ENCODE measurements at regions not wholly inside any gene's neighbourhood (a gene's known extent, or its start where the extent isn't known, plus 50 kb on each side); places are given as distances from the start of the nearest gene placed in this dataset.
"Not testable (repeated sequence)": the region's sequence is repeated elsewhere in the genome, so short reads cannot be mapped to it uniquely, and the experiment has no call there.

DNA sequence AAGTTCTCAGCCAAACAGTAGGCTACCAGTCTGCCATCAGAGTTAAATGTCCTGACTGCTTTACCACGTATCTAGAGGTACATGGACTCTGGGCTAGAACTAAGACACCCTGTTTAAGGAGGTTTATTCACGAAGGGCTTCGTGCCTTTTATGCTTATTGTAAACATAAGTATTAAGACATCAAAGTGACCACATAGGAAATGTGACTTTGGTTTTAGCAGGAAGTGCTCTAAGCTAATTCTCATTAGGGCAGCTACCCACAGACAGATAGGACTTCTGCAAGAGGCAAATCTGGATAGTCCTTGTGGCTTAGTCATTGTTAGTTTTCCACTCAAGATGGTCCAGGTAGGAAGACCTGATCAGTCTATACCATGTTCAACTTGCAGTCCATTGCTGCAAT, 233.3 kb upstream of the MGAT5 start:
- no peak for DNase-seq (ENCODE audit: low spot score)

DNA sequence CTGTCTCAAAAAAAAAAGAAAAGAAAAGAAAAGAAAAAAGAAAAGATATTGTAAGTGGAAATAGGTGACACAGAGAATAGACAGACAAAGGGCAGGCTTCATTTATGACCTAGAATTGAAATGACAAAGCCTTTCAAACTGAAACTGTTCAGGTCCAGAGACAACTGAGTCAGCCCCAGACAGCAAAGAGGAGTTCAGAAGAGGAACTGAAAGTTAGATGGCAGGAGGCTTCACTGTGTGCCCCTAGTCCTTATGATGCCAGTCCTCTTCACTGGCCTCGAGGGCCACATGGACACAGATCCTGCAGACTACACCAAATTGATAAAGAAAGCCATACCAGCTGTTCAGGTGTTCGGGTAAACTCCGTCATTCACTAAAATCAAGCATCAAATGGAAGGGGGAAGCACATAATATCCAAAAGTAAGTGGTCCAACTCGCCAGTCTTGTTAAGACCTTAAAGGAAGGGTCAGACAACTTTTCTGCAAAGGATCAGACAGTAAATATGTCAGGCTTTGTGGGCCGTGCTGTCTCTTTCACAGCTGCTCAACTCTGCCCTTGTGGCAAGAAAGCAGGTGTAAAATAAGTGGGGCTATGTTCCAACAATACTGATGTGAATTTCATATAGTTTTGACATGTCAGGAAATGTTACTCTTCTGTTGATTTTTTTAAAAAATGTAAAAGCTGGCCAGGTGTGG, 231.9 kb upstream of the MGAT5 start:
- DNase-seq (ENCODE audit: low spot score), result no peak

DNA sequence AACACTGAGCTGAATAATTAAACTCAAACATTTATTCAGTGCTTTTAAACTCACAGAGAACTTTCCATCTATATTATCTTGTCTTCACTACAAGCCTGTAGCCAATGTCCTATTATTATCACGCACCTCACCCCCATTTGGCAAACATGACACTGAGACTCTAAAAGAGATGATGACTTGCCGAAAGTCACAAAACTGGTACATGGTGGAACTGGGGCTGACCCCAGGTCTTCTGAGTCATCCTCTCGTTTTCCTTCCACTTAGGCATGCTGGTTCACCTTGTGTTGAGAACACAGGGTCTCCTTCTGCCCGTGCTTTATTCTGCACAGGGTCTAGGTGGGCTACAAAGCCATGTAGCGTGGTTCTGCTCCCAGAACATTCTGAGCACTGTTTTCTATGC, 230.0 kb upstream of the MGAT5 start:
- DNase-seq (ENCODE audit: low spot score), result no peak

DNA sequence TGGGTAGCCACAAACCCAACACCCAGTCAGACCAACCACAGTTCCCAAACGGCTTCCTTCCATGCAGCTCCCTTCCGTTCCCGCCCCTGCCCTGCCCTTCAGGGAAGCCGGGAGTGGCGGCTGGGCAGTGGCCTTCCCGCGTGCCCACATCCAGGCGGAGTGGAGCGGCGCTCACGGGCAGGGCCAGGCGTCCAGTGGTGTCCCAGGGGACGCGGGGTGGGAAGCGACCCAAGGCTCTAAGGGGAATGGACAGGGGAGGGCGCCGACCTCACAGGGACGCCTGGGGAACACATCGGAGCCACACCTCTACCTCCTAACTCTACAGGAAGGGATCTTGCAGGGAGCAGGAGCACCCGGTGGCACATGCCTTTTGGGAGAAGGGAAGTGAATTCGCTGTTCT, 225.9 kb upstream of the MGAT5 start:
- no peak for DNase-seq (ENCODE audit: low spot score)

DNA sequence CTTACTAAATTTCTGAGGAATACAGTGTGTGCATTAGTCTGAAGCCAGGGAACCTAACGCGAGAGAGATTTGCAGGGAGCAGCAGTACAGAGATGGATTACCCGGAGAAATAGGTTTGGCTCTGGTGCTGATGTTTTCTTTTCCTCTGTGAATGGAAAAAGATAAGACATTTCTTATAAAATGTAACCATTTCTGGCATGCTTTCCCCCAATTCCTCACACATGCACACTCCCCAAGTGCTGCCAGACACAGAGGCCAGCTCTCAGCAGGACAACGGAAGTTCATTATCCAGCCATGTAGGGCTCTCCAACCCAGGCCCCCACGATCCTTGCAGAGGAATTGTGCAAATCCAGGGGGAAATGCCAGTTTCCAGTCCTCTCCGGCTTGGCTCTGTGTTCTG, 224.5 kb upstream of the MGAT5 start:
- DNase-seq (ENCODE audit: low spot score), result no peak

DNA sequence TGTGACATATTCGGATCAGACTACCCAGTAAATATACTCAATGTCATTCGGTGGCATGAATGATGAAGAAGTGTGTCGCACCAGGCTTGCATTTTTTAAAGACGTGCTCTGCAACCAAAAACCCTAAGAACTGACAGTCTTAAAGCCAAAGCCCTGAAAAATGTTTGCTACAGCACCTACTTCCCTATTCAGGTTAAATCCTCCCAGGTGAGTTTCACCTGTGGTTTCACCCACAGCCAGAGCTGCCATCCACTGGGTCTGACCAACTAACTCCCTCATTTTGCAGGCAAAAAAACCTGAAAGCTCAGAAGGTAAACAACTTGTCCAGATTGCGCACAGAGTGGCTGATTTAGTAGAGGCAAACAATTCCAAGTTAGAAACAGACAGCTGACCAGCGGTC, 222.3 kb upstream of the MGAT5 start:
- DNase-seq (ENCODE audit: low spot score), result no peak

DNA sequence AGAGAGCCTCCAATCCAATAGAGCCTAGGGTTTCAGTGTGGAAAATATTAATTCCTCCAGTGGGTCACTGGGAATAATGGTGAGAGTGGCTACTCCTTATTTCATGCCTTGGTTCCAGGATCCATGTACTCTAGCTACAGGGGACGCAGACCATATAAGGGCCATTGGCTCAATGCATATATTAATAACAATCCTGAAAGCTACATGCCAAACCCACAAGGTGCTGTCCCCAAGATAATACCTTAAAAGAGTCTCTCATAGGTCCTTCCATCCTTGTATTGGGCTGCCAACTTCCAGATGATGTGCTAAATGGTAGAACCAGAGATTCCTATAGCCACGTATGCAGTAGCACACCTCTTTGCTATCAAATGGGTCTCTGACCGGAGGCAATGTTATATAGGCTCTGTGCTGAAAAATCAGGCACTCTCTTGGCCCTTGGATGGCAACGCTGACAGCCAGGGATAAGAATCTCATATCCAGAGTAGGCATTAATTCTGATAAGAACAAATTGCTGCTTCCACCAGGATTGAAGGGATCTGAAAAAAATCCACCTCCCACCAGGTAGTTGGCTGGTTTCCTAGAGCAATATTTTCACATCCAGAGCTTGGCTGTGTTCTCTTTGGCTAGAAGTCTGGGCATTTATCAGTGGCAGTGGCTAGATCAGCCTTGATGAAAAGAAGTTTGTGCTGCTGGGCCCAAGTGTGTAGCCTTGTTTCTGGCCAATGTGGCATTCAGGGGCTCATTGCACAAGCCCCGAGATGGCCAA, 218.1 kb upstream of the MGAT5 start:
- no peak for DNase-seq (ENCODE audit: low spot score)

DNA sequence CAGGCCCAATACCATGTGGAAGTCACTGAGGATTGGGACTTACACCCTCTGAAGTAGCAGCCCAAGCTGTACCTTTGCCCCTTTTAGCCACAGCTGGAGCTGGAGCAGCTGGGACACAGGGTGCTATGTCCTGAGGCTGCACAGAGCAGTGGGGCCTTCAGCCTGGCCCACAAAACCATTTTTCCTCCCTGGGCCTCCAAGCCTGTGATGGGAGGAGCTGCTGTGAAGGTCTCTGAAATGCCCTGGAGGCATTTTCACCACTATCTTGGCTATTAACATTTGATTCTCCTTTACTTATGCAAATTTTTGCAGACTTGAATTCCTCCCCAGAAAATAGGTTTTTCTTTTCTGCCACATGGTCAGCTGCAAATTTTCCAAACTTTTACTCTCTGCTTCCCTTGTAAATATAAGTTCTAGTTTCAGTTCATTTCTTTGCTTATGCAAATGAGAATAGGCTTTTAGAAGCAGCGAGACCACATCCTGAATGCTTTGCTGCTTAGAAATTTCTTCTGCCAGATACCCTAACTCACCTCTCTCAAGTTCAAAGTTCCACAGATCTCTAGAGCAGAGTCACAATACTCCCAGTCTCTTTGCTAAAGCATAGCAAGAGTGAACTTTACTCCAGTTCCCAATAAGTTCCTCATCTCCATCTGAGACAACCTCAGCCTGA, 213.8 kb upstream of the MGAT5 start:
- no peak for DNase-seq (ENCODE audit: low spot score)

DNA sequence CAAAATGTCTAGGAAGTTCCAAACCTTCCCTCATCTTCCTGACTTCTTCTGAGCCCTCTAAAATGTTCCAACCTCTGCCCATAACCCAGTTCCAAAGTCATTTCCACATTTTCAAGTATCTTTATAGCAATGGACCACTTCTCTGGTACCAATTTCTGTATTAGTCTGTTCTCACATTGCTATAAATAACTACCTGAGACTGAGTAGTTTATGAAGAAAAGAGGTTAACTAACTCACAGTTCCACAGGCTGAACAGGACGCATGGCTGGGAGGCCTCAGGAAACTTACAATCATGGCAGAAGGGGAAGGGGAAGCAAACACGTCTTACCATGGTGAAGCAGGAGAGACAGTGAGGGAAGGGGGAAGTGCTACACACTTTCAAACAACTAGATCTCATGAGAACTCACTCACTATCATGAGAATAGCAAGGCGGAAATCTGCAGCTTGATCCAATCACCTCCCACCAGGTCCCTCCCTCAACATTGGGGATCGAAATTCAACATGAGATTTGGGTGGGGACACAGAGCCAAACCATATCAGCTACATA, 213.2 kb upstream of the MGAT5 start:
- not testable (repeated sequence) for DNase-seq (ENCODE audit: low spot score)

DNA sequence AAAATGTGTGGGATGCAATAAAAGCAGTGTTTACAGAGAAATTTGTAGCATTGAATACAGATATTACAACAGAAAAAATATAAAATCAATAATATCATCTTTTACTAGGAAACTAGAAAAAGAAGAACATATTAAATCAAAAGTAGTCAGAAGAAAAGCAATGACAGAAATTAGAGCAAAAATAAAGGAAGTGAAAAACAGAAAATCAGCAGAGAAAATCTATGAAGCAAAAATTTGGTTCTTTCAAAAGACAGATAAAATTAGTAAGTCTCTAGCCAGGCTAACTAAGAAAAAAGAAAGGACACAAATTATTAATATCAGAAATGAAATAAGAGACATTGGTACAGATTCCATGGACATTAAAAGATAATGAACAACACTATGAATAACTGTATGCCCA, 212.0 kb upstream of the MGAT5 start:
- no peak for DNase-seq (ENCODE audit: low spot score)

DNA sequence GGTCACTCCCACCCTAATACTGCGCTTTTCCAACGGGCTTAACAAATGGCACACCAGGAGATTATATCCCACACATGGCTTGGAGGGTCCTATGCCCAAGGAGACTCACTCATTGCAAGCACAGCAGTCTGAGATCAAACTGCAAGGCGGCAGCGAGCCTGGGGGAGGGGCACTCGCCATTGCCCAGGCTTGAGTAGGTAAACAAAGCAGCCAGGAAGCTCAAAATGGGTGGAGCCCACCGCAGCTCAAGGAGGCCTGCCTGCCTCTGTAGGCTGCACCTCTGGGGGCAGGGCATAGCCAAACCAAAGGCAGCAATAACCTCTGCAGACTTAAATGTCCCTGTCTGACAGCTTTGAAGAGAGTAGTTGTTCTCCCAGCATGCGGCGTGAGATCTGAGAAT, 210.8 kb upstream of the MGAT5 start:
- not testable (repeated sequence) for DNase-seq (ENCODE audit: low spot score)

DNA sequence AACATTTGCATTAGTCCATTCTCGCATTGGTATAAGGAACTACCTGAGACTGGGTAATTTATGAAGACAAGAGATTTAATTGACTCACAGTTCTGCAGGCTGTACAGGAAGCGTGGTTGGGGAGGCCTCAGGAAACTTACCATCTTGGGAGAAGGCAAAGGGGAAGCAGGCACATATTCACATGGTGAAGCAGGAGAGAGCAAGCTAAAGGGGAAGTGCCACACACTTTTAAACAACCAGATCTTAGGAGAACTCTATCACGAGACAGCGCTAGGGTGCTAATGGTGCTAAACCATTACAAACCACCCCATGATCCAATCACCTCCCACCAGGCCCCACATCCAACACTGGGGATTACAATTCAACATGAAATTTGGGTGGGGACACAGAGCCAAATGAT, 201.7 kb upstream of the MGAT5 start:
- no peak for DNase-seq (ENCODE audit: low spot score)

DNA sequence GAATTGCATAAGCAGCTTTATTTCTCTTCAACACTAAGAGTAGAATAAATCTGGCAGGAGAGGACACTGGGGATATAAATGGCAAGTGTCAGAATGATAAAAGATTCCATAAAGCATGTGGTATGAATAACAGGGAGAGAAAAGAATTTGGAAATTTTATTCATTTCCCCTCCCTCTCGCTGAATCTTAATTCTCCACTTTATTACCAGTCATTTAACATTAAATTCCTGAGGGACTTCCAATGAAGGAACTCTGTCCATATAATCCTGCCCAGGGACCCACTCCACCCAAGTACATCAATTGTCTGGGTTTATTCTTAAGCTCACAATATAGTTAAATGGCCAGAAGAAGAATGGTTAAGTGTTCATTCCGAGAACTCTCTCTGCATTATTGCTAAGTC, 197.7 kb upstream of the MGAT5 start:
- DNase-seq (ENCODE audit: low spot score), result no peak

DNA sequence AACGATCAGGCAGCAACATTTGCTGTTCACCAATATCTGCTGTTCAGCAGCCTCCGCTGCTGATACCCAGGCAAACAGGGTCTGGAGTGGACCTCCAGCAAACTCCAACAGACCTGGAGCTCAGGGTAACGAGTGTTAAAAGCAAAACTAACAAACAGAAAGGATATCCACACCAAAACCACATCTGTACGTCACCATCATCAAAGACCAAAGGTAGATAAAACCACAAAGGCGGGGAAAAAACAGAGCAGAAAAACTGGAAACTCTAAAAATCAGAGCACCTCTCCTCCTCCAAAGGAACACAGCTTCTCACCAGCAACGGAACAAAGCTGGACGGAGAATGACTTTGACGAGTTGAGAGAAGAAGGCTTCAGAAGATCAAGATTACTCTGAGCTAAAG, 192.8 kb upstream of the MGAT5 start:
- not testable (repeated sequence) for DNase-seq (ENCODE audit: low spot score)

DNA sequence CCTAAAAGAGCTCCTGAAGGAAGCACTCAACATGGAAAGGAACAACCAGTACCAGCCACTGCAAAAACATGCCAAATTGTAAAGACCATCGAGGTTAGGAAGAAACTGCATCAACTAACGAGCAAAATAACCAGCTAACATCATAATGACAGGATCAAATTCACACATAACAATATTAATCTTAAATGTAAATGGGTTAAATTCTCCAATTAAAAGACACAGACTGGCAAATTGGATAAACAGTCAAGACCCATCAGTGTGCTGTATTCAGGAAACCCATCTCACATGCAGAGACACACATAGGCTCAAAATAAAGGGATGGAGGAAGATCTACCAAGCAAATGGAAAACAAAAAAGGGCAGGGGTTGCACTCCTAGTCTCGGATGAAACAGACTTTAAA, 191.6 kb upstream of the MGAT5 start:
- not testable (repeated sequence) for DNase-seq (ENCODE audit: low spot score)

DNA sequence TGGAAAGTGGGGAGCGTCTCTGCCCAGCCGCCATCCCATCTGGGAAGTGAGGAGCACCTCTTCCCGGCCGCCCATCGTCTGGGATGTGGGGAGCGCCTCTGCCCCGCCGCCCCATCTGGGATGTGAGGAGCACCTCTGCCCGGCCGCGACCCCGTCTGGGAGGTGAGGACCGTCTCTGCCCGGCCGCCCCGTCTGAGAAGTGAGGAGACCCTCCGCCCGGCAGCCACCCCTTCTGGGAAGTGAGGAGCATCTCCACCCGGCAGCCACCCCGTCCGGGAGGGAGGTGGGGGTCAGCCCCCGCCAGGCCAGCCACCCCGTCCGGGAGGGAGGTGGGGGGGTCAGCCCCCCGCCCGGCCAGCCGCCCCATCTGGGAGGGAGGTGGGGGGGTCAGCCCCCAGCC, 190.0 kb upstream of the MGAT5 start:
- not testable (repeated sequence) for DNase-seq (ENCODE audit: low spot score)

DNA sequence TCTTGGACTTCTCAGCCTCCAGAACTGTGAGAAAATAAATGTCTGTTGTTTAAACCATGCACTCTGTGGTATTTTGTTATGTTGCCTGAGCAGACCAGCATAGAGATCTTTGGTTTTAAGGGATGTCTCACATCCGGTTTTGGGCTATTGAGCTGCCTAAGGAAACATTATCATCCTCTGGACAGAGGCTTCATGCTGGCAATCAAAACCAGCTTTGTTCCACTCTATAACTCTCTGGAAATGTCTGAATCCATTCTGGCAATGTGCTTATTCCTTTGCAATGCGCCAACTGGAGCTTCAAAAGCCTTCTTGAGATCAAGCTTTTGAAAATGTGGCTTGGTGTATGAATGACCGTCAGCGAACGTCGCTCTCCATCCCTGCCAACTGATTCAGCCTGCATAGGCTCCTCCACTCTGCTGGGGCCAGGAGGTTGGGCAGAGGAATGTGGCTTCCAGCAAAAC, 183.6 kb upstream of the MGAT5 start:
- DNase-seq (ENCODE audit: low spot score), result no peak

DNA sequence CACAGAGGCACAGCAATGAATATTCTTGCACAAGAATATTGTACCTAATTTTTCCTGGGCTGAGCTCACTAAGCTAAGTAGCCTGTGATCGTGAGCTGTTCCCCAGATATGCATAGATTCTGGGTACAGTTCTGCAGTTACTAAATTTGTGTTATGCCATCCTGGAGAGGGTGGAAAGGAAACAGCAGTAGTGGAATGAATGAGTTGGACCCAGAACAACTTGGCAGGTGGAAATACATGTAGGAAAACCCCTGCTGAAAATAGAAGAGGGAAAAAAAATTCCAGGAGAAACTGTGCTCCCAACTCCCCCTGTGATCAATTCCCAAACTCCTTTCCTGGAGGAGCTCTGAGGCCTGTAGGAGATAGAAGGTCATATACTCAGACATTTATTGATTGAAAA, 181.5 kb upstream of the MGAT5 start:
- DNase-seq (ENCODE audit: low spot score), result no peak

DNA sequence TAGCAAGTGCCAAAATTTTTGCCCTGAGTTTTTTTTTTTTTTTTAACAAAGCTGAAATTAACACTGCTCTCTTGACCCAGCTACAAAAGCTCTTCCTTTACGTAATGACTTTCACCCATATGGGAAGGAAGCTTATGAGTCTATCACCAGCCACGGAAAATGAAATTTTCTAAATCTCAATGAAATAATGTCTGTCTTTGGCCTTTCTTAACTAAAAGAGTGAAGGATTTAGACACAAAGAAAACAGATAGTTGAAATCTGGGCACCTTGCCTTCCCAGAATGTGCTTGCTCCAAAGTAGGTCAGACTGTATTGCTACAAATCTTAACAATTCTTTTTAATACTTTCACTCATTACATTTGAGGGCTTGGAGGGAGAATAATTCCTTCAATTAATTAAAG, 180.8 kb upstream of the MGAT5 start:
- DNase-seq (ENCODE audit: low spot score), result no peak

DNA sequence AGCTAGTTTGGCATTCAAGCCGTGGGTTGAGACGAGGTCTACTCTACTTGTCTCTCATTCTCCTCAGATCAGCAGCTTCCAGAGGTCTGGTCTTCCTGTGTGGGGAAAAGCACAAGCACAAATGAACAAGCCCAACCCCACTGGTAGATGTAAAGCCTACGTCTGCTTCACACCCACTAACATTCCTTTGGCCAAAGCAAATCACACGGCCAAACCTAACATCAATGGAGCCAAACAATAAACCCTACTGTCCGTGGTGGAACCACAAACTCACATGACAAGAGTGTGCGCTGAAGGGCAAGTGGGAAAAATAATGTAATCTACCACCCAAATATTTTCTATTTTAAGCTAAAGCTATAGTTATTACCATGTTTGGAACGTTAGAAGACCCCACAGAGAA, 179.3 kb upstream of the MGAT5 start:
- no peak for DNase-seq (ENCODE audit: low spot score)

DNA sequence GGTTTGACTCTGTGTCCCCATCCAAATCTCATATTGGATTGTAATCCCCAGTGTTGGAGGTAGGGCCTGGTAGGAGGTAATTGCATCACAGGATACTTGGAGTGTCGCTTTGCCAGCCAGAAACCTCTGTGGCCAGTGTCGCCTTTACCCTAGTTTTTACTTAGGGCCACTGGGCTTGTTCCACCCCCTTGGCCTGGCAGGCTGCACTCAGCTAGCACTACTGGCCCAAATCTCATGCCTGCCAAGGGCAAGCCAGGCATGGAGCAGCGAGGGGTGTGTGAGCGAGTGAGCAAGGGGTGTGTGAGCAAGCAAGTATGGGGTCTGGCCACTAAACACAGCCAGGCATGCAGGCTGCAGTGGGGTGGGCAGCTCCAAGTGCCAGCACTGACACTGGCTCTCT, 178.7 kb upstream of the MGAT5 start:
- no peak for DNase-seq (ENCODE audit: low spot score)

DNA sequence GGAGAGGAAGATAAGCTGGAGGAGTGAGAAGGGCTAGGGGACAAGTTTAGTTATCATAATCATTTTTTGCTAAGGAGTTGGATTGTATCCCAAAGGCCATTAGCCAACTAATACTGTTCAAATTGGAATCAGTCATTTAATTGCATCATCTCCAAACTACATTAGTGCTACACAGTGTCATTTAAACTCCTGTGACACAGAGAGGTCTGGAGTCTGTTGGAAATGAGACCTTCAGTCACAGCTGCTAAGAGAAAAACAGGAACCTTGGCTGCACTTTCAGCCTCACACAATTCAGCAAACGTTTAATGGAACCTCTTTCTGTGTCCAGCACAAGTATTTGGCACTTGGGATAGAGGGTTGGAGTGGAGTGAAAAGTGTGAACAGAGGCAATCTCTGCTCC, 175.5 kb upstream of the MGAT5 start:
- no peak for DNase-seq (ENCODE audit: low spot score)

DNA sequence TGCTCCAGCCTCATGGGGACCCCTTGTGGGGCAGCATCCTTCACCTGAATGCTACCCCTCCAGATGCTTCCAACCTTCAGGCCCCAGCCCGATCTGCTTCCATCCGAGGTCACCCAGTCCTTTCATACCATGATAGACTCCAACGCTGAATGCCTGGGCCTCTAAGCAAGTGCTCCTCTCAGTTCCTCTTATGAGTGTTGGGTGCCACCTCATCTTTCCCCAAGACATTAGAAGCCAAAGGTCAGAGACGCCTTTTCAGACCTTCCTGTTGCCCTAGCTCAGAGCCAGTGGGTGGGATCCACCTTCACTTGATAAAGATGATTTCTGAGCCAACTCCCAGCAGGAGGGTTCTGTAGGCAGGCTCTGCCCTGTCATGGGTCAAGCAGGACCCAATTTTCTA, 174.5 kb upstream of the MGAT5 start:
- no peak for DNase-seq (ENCODE audit: low spot score)

All from hematopoietic multipotent progenitor cell treated with erythropoietin and hydrocortisone succinate and interleukin-3 and kit ligand, for 15 days (in vitro differentiated cells).